ENCODE measurements at regions not wholly inside any gene's neighbourhood (a gene's known extent, or its start where the extent isn't known, plus 50 kb on each side); places are given as distances from the start of the nearest gene placed in this dataset.

DNA sequence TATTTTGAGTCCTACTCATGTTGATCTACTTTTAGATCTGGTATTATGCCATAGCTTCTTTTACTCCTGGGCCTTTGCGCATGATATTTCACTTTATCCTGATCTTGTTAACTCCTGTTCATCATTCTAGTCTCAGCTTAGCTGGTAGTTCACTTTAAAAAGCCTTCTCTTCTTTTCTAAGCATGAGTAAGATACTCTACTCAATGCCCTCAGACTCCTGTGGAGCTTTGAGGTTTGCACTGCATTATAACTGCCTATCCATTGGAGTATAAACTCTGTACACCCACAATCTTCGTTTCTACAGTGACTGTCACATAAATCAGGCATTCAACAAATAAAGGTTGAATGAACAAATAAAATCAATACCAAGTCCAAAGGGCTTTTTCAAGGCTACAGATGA is 357.9 kb upstream of the KCNH8 start:
- no peak overlapping the region for H3K27ac ChIP-seq (ENCODE audit: low read length)
- no peak overlapping the region for H3K4me3 ChIP-seq (ENCODE audit: low read depth in 1 of 2, low read length in 2 of 2)
- H3K9me3 ChIP-seq (ENCODE audit: control insufficient read depth in 1 of 2, low read length in 2 of 2), result no peaks in the 10 kb centered on the region
- no peaks in the 10 kb centered on the region for H3K4me1 ChIP-seq (ENCODE audit: control insufficient read depth in 1 of 2, insufficient read depth in 2 of 2, low read length in 2 of 2)
- H3K36me3 ChIP-seq (ENCODE audit: control insufficient read depth in 1 of 2, insufficient read depth in 2 of 2, low read length in 2 of 2), result no peaks in the 10 kb centered on the region
- H3K27me3 ChIP-seq (ENCODE audit: low read depth, low read length), result no peaks in the 10 kb centered on the region

DNA sequence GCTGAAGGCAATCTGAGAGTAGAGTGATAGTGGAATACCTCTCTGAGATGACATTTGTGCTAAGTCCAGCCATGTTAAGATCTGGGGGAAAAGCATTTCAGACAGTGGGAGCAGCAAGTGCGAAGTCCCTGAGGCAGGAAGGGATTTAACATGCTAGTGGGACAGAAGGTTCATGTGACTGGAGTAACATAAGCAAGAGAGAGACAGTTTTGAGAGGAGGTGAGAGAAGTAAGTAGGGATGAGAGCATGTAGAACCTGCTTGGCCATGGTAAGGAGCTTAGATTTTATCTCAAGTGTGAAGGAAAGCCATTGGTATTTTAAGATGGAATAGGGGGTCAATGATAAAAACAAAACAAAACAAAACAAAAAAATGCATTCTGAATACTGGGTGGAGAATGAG is 358.6 kb upstream of the KCNH8 start:
- Histone ChIP-seq H3K27me3 (ENCODE audit: low read depth, low read length) (no peaks in the 10 kb centered on the region), H3K27ac (ENCODE audit: low read length) (no peak overlapping the region), H3K36me3 (ENCODE audit: control insufficient read depth in 1 of 2, insufficient read depth in 2 of 2, low read length in 2 of 2) (no peaks in the 10 kb centered on the region), H3K4me3 (ENCODE audit: low read depth in 1 of 2, low read length in 2 of 2) (no peak overlapping the region), H3K9me3 (ENCODE audit: control insufficient read depth in 1 of 2, low read length in 2 of 2) (no peaks in the 10 kb centered on the region), H3K4me1 (ENCODE audit: control insufficient read depth in 1 of 2, insufficient read depth in 2 of 2, low read length in 2 of 2) (no peaks in the 10 kb centered on the region)

DNA sequence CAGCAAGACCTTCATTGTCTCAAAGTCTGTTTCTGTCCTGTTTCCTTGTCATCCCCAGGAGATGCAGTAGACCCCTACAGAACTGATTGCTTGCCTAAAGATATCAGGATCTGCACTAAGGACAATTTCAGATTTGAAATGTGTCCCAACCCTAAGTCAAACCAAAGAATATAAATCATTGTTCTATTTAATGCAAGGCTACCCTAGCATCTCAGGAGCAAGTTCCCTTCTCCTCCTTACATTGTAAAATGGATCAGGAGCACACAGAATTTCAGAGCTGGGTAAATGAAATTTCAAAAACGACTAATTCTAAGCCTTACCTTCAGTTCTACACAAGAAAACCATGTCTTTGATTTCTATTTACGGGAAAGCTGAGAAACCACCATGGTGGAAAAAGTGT is 360.9 kb upstream of the KCNH8 start:
- Histone ChIP-seq H3K9me3 (ENCODE audit: control insufficient read depth in 1 of 2, low read length in 2 of 2) (no peaks in the 10 kb centered on the region), H3K27me3 (ENCODE audit: low read depth, low read length) (no peaks in the 10 kb centered on the region), H3K4me3 (ENCODE audit: low read depth in 1 of 2, low read length in 2 of 2) (no peak overlapping the region), H3K27ac (ENCODE audit: low read length) (no peak overlapping the region), H3K36me3 (ENCODE audit: control insufficient read depth in 1 of 2, insufficient read depth in 2 of 2, low read length in 2 of 2) (no peaks in the 10 kb centered on the region), H3K4me1 (ENCODE audit: control insufficient read depth in 1 of 2, insufficient read depth in 2 of 2, low read length in 2 of 2) (no peaks in the 10 kb centered on the region)

DNA sequence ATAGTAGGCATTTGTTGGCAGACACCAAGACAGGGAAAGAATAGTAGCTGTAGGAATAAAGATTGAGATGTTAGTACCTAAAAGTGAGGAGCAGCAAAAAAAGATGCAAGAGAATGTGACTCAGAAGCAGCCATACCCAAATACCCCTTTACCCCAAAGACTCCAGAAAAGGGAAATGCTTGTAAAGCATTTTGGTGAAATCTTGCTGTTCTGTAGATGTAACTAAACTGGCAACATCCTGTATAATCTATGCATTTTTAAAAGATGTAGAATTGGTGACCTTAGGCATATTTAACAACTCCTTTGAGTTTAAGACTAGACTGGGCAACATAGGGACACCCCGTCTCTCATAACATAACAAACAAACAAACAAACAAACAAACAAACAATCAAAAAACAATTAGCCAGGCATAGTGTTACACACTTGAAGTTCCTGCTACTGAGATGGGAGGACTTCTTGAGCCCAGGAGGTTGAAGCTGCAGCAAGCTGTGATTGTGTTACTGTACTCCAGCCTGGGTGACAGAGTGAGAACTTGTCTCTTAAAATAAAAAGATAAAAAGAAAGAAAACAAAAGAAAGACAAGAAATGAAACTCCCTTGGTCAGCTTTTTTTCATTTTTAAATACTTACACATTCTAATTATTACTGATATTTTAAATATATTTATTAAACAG is 361.5 kb upstream of the KCNH8 start:
- Histone ChIP-seq H3K36me3 (ENCODE audit: control insufficient read depth in 1 of 2, insufficient read depth in 2 of 2, low read length in 2 of 2) (no peaks in the 10 kb centered on the region), H3K27me3 (ENCODE audit: low read depth, low read length) (no peaks in the 10 kb centered on the region), H3K4me3 (ENCODE audit: low read depth in 1 of 2, low read length in 2 of 2) (no peak overlapping the region), H3K9me3 (ENCODE audit: control insufficient read depth in 1 of 2, low read length in 2 of 2) (no peaks in the 10 kb centered on the region), H3K4me1 (ENCODE audit: control insufficient read depth in 1 of 2, insufficient read depth in 2 of 2, low read length in 2 of 2) (no peaks in the 10 kb centered on the region), H3K27ac (ENCODE audit: low read length) (no peak overlapping the region)

DNA sequence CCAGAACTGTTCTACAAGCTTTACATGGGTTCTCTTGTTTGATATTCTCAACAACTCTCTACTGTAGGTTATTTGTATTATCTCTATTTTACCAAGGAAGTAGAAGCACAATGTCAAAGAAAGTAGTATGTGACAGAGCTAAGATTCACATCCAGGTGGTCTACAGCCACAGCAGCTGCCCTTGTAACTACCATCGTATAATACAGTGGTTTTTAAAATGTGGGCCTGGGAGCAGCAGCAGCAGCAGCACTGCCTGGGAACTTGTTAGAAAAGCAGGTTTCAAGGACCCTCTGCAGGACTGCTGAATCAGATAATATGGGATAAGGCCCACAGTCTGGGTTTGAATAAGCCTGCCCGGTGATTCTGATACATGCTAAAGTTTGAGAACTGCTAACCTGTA is 357.1 kb upstream of the SATB1 start:
- Histone ChIP-seq H3K27me3 (ENCODE audit: low read depth, low read length) (no peaks in the 10 kb centered on the region), H3K27ac (ENCODE audit: low read length) (no peak overlapping the region), H3K4me1 (ENCODE audit: control insufficient read depth in 1 of 2, insufficient read depth in 2 of 2, low read length in 2 of 2) (no peaks in the 10 kb centered on the region), H3K36me3 (ENCODE audit: control insufficient read depth in 1 of 2, insufficient read depth in 2 of 2, low read length in 2 of 2) (no peaks in the 10 kb centered on the region), H3K4me3 (ENCODE audit: low read depth in 1 of 2, low read length in 2 of 2) (no peak overlapping the region), H3K9me3 (ENCODE audit: control insufficient read depth in 1 of 2, low read length in 2 of 2) (no peaks in the 10 kb centered on the region)

DNA sequence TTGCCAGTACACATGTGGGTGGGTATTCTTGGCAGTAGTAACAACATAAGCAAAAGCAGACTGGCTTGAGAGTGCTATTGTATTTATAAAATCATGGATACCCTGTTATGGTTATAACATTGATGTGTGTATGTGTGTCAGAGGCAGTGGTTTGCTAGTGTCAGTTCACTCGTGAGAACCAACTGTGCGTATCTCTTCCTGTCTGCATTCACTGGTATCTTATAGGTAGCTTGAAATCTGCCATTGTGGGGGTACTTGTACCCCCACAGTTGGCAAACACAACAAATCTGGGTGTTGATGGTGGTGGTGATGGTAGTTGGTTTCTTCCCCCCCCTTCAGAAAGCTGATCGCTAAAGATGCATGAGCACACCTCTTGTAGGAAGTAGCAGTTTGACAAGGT is 355.8 kb upstream of the SATB1 start:
- Histone ChIP-seq H3K4me3 (ENCODE audit: low read depth in 1 of 2, low read length in 2 of 2) (no peak overlapping the region), H3K27me3 (ENCODE audit: low read depth, low read length) (no peaks in the 10 kb centered on the region), H3K9me3 (ENCODE audit: control insufficient read depth in 1 of 2, low read length in 2 of 2) (no peaks in the 10 kb centered on the region), H3K36me3 (ENCODE audit: control insufficient read depth in 1 of 2, insufficient read depth in 2 of 2, low read length in 2 of 2) (no peaks in the 10 kb centered on the region), H3K27ac (ENCODE audit: low read length) (no peak overlapping the region), H3K4me1 (ENCODE audit: control insufficient read depth in 1 of 2, insufficient read depth in 2 of 2, low read length in 2 of 2) (no peaks in the 10 kb centered on the region)

DNA sequence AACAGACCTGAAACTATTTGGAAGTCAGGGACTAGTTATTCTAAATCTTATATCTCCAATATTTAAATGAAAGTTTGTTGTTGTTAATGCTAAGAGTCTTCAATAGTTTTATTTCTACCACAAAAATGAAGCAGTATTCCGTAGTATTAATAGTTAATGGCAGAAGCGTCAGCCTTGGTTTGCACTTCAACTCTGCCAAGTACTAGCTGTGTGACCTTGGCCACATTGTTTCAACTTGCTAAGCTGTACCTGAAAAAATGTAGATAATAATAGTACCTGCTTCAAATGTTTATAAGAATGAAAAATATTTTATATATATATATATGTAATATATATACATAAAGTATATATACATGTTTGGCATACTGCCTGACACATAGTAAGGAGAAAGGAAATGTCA is 354.6 kb upstream of the SATB1 start:
- Histone ChIP-seq H3K27ac (ENCODE audit: low read length) (no peak overlapping the region), H3K9me3 (ENCODE audit: control insufficient read depth in 1 of 2, low read length in 2 of 2) (no peaks in the 10 kb centered on the region), H3K36me3 (ENCODE audit: control insufficient read depth in 1 of 2, insufficient read depth in 2 of 2, low read length in 2 of 2) (no peaks in the 10 kb centered on the region), H3K4me3 (ENCODE audit: low read depth in 1 of 2, low read length in 2 of 2) (no peak overlapping the region), H3K4me1 (ENCODE audit: control insufficient read depth in 1 of 2, insufficient read depth in 2 of 2, low read length in 2 of 2) (no peaks in the 10 kb centered on the region), H3K27me3 (ENCODE audit: low read depth, low read length) (no peaks in the 10 kb centered on the region)

DNA sequence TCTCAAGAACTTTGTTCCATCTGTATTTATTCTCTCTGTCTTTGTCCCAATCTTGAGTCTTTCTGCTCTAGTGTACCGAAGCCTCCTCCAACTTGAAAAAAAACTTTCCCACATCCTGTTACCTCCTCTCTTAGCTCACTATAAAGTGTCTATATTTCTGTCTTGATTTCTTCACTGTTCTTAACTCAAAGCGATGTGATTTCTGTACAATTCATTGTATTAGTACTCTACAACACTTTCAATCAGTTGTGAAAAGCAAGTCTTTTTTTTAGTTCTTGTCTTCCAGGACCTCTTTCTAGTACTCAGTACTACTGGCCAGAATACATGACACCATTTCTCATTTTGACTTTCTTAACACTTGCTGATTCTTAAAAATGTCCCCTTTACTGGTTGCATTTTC is 353.5 kb upstream of the SATB1 start:
- Histone ChIP-seq H3K4me1 (ENCODE audit: control insufficient read depth in 1 of 2, insufficient read depth in 2 of 2, low read length in 2 of 2) (no peaks in the 10 kb centered on the region), H3K4me3 (ENCODE audit: low read depth in 1 of 2, low read length in 2 of 2) (no peak overlapping the region), H3K9me3 (ENCODE audit: control insufficient read depth in 1 of 2, low read length in 2 of 2) (no peaks in the 10 kb centered on the region), H3K27ac (ENCODE audit: low read length) (no peak overlapping the region), H3K27me3 (ENCODE audit: low read depth, low read length) (no peaks in the 10 kb centered on the region), H3K36me3 (ENCODE audit: control insufficient read depth in 1 of 2, insufficient read depth in 2 of 2, low read length in 2 of 2) (no peaks in the 10 kb centered on the region)

DNA sequence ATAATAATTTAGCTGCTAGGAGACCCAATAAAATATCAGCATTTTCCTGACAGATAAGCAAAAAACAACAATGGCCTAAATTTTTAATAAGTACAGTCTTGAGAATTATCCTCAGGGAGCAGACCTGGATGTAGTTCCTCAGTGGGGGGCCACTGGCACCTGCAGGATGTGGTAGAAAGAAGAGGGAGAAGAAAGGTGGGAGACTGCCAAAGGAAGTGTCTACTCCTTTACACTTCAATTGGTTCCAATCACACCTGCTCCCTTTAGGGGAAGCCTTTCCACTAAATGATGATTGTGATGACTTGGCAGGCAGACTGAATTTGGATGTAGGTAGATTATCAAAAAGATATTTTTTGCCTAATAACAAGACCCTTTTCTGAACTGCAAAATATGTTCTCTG is 353.0 kb upstream of the SATB1 start:
- no peaks in the 10 kb centered on the region for H3K4me1 ChIP-seq (ENCODE audit: control insufficient read depth in 1 of 2, insufficient read depth in 2 of 2, low read length in 2 of 2)
- no peak overlapping the region for H3K27ac ChIP-seq (ENCODE audit: low read length)
- H3K4me3 ChIP-seq (ENCODE audit: low read depth in 1 of 2, low read length in 2 of 2), result no peak overlapping the region
- H3K27me3 ChIP-seq (ENCODE audit: low read depth, low read length), result no peaks in the 10 kb centered on the region
- H3K36me3 ChIP-seq (ENCODE audit: control insufficient read depth in 1 of 2, insufficient read depth in 2 of 2, low read length in 2 of 2), result no peaks in the 10 kb centered on the region
- no peaks in the 10 kb centered on the region for H3K9me3 ChIP-seq (ENCODE audit: control insufficient read depth in 1 of 2, low read length in 2 of 2)

DNA sequence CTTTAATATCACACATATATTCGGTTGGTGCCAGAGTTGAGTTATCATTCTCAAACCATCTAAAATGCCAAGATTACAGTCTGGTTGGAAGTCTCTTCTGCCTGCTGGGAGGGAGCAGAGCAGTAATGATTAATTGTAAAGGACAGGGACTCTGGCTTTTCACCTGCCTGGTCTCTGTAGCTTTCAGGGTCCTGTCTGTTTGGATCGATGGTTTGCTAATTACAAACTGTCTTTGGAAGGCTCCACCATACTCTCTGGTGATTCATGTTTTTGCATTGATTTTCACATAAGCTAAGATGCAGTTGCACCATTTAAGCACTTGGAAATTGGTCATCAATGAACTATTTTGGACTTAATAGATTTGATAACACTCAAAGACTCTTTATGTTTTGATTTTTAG is 350.4 kb upstream of the SATB1 start:
- no peaks in the 10 kb centered on the region for H3K36me3 ChIP-seq (ENCODE audit: control insufficient read depth in 1 of 2, insufficient read depth in 2 of 2, low read length in 2 of 2)
- H3K27me3 ChIP-seq (ENCODE audit: low read depth, low read length), result no peaks in the 10 kb centered on the region
- H3K9me3 ChIP-seq (ENCODE audit: control insufficient read depth in 1 of 2, low read length in 2 of 2), result no peaks in the 10 kb centered on the region
- H3K4me1 ChIP-seq (ENCODE audit: control insufficient read depth in 1 of 2, insufficient read depth in 2 of 2, low read length in 2 of 2), result no peaks in the 10 kb centered on the region
- no peak overlapping the region for H3K27ac ChIP-seq (ENCODE audit: low read length)
- no peak overlapping the region for H3K4me3 ChIP-seq (ENCODE audit: low read depth in 1 of 2, low read length in 2 of 2)

DNA sequence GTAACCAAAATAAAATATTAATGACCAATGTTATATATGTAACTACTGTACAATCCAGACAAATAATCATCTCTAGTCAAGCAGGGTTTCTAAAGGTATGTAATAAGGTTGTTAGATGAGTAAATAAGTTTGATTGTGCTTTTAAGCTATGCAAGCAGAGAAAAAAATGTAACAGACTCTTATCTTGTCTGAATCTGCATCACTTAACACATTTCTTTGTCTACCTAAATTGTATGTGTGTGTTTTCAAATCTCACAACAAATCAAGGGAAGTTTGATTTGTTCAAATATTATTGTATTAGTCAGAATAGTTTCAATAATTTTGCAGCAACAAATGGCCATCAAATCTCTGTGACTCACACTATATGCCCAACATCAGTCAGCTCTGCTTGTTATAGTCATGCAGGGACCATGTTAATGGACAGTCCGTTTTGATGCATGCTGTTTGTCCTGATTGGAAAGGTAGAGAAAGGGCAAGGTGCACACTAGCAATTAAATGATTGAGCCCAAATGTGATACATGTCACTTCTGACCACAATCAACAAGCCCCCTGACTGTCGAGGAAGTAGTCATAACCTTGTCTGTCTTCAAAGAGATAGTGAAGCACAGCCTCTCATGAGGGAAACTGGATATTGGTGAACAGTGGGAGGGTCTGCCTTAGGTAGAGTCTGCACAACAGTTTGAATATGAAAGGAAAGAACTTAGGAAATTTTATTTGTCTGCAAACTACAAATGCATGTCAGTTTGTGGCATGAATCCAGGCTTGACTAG is 349.4 kb upstream of the SATB1 start:
- Histone ChIP-seq H3K4me3 (ENCODE audit: low read depth in 1 of 2, low read length in 2 of 2) (no peak overlapping the region), H3K4me1 (ENCODE audit: control insufficient read depth in 1 of 2, insufficient read depth in 2 of 2, low read length in 2 of 2) (no peaks in the 10 kb centered on the region), H3K9me3 (ENCODE audit: control insufficient read depth in 1 of 2, low read length in 2 of 2) (no peaks in the 10 kb centered on the region), H3K27ac (ENCODE audit: low read length) (no peak overlapping the region), H3K27me3 (ENCODE audit: low read depth, low read length) (no peaks in the 10 kb centered on the region), H3K36me3 (ENCODE audit: control insufficient read depth in 1 of 2, insufficient read depth in 2 of 2, low read length in 2 of 2) (no peaks in the 10 kb centered on the region)

All from muscle layer of duodenum (tissue), 2 donors.